PC-3 (cell line): ENCODE measurements at regions not wholly inside any gene's neighbourhood (a gene's known extent, or its start where the extent isn't known, plus 50 kb on each side); places are given as distances from the start of the nearest gene placed in this dataset.

ENCODE experiments used
- ATAC-seq: fragments of 200-7000 bp; cut with Tn5 transposase; 2 replicates; pipeline ENCODE4 v1.9.1; 2020; ENCODE audit warnings: mild to moderate bottlenecking, moderate library complexity
- BruUV-seq: library from RNA; stranded (reverse); fragments of 400-500 nt; replicated peaks from 2 replicates; lab custom pipeline; 2021; lab: Mats Ljungman, UMichigan
- CTCF ChIA-PET: fragments of 300-600 bp; sonication (Branson Sonifier 250); formaldehyde crosslinking; loops from one replicate; lab custom pipeline; 2022; ENCODE audit warnings: antibody characterized with exemption; lab: Charles Lee
- POLR2A ChIA-PET: fragments of 300-600 bp; sonication (Branson Sonifier 250); formaldehyde crosslinking; loops from one replicate; lab custom pipeline; 2022; ENCODE audit warnings: antibody characterized with exemption; ENCODE audit not compliant: unreplicated experiment; lab: Charles Lee
- DNase-seq: peaks from one replicate; pipeline ENCODE4 v3.0.0-alpha.2; 2015
- H2AFZ ChIP-seq: fragments of 300-600 bp; sonication (generic); 2 replicates; pipeline ENCODE4 v1.6.0; 2016; ENCODE audit warnings: antibody characterized with exemption, low read length
- H3F3A ChIP-seq: fragments of 300-600 bp; sonication (generic); one replicate; pipeline ENCODE4 v1.6.0; 2017; ENCODE audit warnings: antibody characterized with exemption, low read length, control low read depth, mild to moderate bottlenecking; ENCODE audit not compliant: unreplicated experiment
- H3K27ac ChIP-seq: fragments of 300-600 bp; sonication (generic); 2 replicates; pipeline ENCODE4 v1.5.1; 2016; ENCODE audit warnings: mild to moderate bottlenecking, low read length
- H3K27me3 ChIP-seq: fragments of 300-600 bp; sonication (generic); 2 replicates; pipeline ENCODE4 v1.6.1; 2016; ENCODE audit warnings: low read length, mixed read lengths
- H3K36me3 ChIP-seq: fragments of 300-600 bp; sonication (generic); 2 replicates; pipeline ENCODE4 v1.6.1; 2016; ENCODE audit warnings: low read depth, mixed run types, low read length, mixed read lengths
- H3K4me1 ChIP-seq: fragments of 300-600 bp; sonication (generic); 2 replicates; pipeline ENCODE4 v1.5.1; 2016; ENCODE audit warnings: low read length; ENCODE audit not compliant: insufficient read depth
- H3K4me2 ChIP-seq: fragments of 300-600 bp; sonication (generic); 2 replicates; pipeline ENCODE4 v1.6.0; 2016; ENCODE audit warnings: low read length
- H3K4me3 ChIP-seq: fragments of 300-600 bp; sonication (generic); 2 replicates; pipeline ENCODE4 v1.5.1; 2016; ENCODE audit warnings: mild to moderate bottlenecking, low read length, mixed read lengths
- H3K79me2 ChIP-seq: fragments of 300-600 bp; sonication (generic); 2 replicates; pipeline ENCODE4 v1.6.1; 2017; ENCODE audit warnings: low read length, mixed read lengths
- H3K9ac ChIP-seq: fragments of 300-600 bp; sonication (generic); 2 replicates; pipeline ENCODE4 v1.6.0; 2016; ENCODE audit warnings: mild to moderate bottlenecking, low read length
- H3K9me2 ChIP-seq: fragments of 300-600 bp; sonication (generic); replicated peaks from 2 replicates; pipeline ENCODE4 v1.6.1; 2016; ENCODE audit warnings: mixed run types, low read length, mixed read lengths
- H3K9me3 ChIP-seq: fragments of 300-600 bp; sonication (generic); 2 replicates; pipeline ENCODE4 v1.6.1; 2016; ENCODE audit warnings: low read length, mixed read lengths
- H4K20me1 ChIP-seq: fragments of 300-600 bp; sonication (generic); 2 replicates; pipeline ENCODE4 v1.6.1; 2016; ENCODE audit warnings: low read length, mixed read lengths
- CTCF ChIP-seq: fragments of 300-600 bp; sonication (generic); conservative IDR thresholded peaks from 2 replicates; pipeline ENCODE4 v1.5.1; 2017; ENCODE audit warnings: antibody characterized with exemption, low read depth, mild to moderate bottlenecking, low read length
- EZH2 ChIP-seq: fragments of 300-600 bp; sonication (generic); IDR thresholded peaks from one replicate; pipeline ENCODE4 v1.6.1; 2017; ENCODE audit warnings: antibody characterized with exemption, mild to moderate bottlenecking, low read length; ENCODE audit not compliant: unreplicated experiment
- EZH2phosphoT487 ChIP-seq: fragments of 300-600 bp; sonication (generic); IDR thresholded peaks from 2 replicates; pipeline ENCODE4 v1.6.1; 2018; ENCODE audit warnings: mild to moderate bottlenecking, antibody characterized with exemption, low read length, borderline replicate concordance
- intact Hi-C: fragments of 100-400 bp; cut with micrococcal nuclease; formaldehyde crosslinking; loops from 2 replicates; pipeline ENCODE4 v1.9.0; 2023

- ATAC-seq (no peak), DNase-seq (no peak)
- no peak overlapping the region for H2AFZ ChIP-seq
- H3K27ac ChIP-seq = no peak overlapping the region
- H3K4me3 ChIP-seq = no peak overlapping the region
- no peak overlapping the region for H3K4me2 ChIP-seq
- H3K9me2 ChIP-seq = no peaks in the 10 kb centered on the region
- no peaks in the 10 kb centered on the region for H3K9me3 ChIP-seq
- no peaks in the 10 kb centered on the region for H3K36me3 ChIP-seq
- POLR2A ChIA-PET = no interaction called here
- H3K4me1 ChIP-seq = no peaks in the 10 kb centered on the region
- no peaks in the 10 kb centered on the region for H4K20me1 ChIP-seq
- intact Hi-C loops = no loop called here
- BruUV-seq = no TSS peak
- no peaks in the 10 kb centered on the region for H3F3A ChIP-seq
- CTCF ChIA-PET = no interaction called here
- TF ChIP-seq CTCF = no peak
- TF ChIP-seq EZH2phosphoT487 = no peak
- no peak for TF ChIP-seq EZH2
- H3K79me2 ChIP-seq = no peaks in the 10 kb centered on the region
- no peaks in the 10 kb centered on the region for H3K27me3 ChIP-seq
- no peak overlapping the region for H3K9ac ChIP-seq
Measured at GRCh38 chrX:36504625-36505024, 503.5 kb upstream of the FAM47C start.

- Histone ChIP-seq H3K4me2 (no peak overlapping the region), H2AFZ (no peak overlapping the region), H4K20me1 (no peaks in the 10 kb centered on the region), H3K9me2 (no peaks in the 10 kb centered on the region), H3K79me2 (no peaks in the 10 kb centered on the region), H3F3A (no peaks in the 10 kb centered on the region), H3K27me3 (no peaks in the 10 kb centered on the region), H3K27ac (no peak overlapping the region), H3K9ac (no peak overlapping the region), H3K4me3 (no peak overlapping the region), H3K9me3 (no peaks in the 10 kb centered on the region), H3K4me1 (no peaks in the 10 kb centered on the region), H3K36me3 (no peaks in the 10 kb centered on the region)
- intact Hi-C loops = no loop called here
- DNase-seq = no peak
- ATAC-seq = no peak
- BruUV-seq = no TSS peak
- TF ChIP-seq EZH2phosphoT487 (no peak), CTCF (no peak), EZH2 (no peak)
- ChIA-PET CTCF (no interaction called here), POLR2A (no interaction called here)
Measured at GRCh38 chrX:36508042-36508441, 500.1 kb upstream of the FAM47C start.

- no peaks in the 10 kb centered on the region for H3K27me3 ChIP-seq
- intact Hi-C loops = no loop called here
- H3K9me3 ChIP-seq = no peaks in the 10 kb centered on the region
- TF ChIP-seq EZH2phosphoT487 (no peak), EZH2 (no peak), CTCF (no peak)
- no peak overlapping the region for H3K4me2 ChIP-seq
- no peak overlapping the region for H3K27ac ChIP-seq
- POLR2A ChIA-PET = no interaction called here
- no peaks in the 10 kb centered on the region for H3K4me1 ChIP-seq
- no peaks in the 10 kb centered on the region for H3F3A ChIP-seq
- no TSS peak for BruUV-seq
- no peaks in the 10 kb centered on the region for H3K36me3 ChIP-seq
- no peak overlapping the region for H2AFZ ChIP-seq
- no peak overlapping the region for H3K4me3 ChIP-seq
- H3K79me2 ChIP-seq = no peaks in the 10 kb centered on the region
- H3K9me2 ChIP-seq = no peaks in the 10 kb centered on the region
- DNase-seq (no peak), ATAC-seq (no peak)
- H3K9ac ChIP-seq = no peak overlapping the region
- H4K20me1 ChIP-seq = no peaks in the 10 kb centered on the region
- CTCF ChIA-PET = no interaction called here
Measured at GRCh38 chrX:36510736-36511135, 497.4 kb upstream of the FAM47C start.
